GM12872 (cell line): ENCODE measurements at regions not wholly inside any gene's neighbourhood (a gene's known extent, or its start where the extent isn't known, plus 50 kb on each side); places are given as distances from the start of the nearest gene placed in this dataset.

Experiments
- TF ChIP-seq, protein P1 (sequence below): IDR thresholded peaks from 3 replicates; pipeline ENCODE4 v1.5.1; 2011; ENCODE audit warnings: low read depth, mild to moderate bottlenecking, low read length, moderate library complexity; ENCODE audit not compliant: insufficient read depth

DNA sequence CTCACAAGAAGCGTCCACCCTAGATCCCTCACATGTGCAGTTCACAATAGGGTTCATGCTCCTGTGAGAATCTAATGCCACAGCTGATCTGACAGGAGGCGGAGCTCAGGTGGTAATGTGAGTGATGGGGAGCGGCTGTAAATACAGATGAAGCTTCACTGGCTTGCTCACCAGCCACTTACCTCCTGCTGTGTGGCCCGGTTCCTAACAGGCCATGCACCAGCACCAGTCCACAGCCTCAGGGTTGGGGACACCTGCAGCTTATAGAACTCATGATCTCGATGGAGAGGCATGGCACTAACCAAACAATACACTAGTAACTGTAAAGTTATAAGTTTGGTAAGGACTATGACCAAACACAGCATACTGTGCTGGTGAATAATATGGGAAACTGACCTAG is 368.0 kb upstream of the CDH5 start:
- TF ChIP-seq, protein P1, sequence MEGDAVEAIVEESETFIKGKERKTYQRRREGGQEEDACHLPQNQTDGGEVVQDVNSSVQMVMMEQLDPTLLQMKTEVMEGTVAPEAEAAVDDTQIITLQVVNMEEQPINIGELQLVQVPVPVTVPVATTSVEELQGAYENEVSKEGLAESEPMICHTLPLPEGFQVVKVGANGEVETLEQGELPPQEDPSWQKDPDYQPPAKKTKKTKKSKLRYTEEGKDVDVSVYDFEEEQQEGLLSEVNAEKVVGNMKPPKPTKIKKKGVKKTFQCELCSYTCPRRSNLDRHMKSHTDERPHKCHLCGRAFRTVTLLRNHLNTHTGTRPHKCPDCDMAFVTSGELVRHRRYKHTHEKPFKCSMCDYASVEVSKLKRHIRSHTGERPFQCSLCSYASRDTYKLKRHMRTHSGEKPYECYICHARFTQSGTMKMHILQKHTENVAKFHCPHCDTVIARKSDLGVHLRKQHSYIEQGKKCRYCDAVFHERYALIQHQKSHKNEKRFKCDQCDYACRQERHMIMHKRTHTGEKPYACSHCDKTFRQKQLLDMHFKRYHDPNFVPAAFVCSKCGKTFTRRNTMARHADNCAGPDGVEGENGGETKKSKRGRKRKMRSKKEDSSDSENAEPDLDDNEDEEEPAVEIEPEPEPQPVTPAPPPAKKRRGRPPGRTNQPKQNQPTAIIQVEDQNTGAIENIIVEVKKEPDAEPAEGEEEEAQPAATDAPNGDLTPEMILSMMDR: no peak

DNA sequence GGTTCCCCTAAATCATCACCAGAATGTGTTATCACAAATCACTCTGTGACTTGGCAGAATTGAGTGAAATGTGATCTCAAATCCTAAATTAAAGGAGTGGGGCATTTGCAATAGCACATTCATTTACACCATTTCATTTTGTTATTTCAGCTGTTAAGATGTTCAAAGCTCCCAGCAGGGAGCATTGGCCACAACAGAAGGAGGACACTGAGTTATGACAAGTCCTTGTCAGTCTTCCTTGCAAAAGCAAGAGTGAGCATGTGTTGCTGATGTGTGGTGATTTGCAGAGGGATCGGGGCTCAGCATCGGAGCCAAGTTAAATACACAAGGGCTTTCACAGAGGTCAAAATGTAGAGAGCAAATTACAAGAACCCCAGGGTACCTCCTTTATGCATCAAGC is 372.2 kb upstream of the CDH5 start:
- TF ChIP-seq, protein P1: no peak

DNA sequence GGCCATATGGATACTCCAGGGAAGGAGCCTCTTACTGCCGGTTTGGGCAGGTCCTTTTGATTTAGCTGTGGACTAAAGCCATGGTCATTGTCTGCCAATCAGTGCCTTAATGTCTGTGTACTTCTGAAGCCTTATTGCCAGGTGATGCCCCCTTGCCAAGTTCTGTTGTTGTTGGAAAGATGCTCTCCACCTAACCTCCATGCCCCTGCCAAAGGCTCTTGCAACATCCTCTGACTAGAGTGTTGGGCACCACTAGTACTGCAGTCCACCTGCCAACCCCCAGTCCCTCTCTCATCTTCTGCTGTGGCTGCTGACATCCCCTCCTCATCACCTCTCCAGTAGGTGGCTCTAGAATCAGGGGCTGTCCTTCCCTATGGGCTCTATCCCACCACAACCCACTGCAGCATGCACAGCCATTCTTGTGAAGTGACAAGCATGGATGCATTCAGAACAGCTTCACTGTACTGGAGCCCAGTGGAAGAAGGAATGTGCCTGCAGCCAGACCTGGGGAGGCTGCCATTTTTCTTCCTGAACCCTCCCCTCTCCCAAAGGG is 375.3 kb upstream of the CDH5 start:
- TF ChIP-seq, protein P1: no peak

GRCh38 chr16:65989861-65990604 is 376.5 kb upstream of the CDH5 start:
- TF ChIP-seq, protein P1: no peak

GRCh38 chr16:65988024-65988595 is 378.4 kb upstream of the CDH5 start:
- TF ChIP-seq, protein P1: no peak

DNA sequence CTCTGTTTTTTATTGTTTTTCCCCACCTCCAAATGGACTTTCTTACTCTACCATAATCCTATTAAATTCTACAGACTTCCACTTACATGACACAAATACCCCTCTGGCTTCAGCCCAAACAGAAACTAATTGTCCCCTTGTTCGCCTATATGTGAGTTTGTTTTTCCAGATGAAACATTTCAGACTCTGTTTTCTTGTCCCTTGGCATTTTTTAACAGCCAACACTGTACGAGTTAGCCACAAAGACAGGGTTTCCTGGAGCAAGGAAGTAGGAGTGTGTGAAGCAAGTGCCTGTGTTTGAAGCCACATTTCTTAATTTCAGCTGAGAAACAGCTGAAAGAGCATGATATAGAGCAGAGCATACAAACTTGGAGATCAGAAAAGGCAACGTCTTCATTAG is 382.2 kb upstream of the CDH5 start:
- TF ChIP-seq, protein P1: no peak

DNA sequence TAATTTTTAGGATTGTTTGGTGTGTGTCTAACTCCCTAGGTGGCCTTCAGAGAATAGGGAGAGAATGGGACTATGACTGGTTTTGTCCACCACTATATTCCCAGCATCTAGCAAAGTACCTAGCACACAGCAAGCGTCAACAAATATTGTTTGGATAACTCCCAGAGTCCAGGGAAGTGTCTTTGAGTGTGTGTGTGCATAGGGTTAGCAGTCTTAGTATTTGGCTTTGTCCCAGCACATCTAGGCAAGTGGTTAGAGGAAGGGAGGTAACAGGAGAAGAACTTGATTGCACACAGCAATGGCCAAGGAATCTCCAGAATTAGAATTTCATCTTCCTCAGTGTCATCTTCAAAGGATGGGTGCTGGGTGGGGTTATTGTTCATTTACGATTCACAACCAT is 385.4 kb upstream of the CDH5 start:
- TF ChIP-seq, protein P1: no peak
